ENCODE measurements at regions not wholly inside any gene's neighbourhood (a gene's known extent, or its start where the extent isn't known, plus 50 kb on each side); places are given as distances from the start of the nearest gene placed in this dataset.

DNA sequence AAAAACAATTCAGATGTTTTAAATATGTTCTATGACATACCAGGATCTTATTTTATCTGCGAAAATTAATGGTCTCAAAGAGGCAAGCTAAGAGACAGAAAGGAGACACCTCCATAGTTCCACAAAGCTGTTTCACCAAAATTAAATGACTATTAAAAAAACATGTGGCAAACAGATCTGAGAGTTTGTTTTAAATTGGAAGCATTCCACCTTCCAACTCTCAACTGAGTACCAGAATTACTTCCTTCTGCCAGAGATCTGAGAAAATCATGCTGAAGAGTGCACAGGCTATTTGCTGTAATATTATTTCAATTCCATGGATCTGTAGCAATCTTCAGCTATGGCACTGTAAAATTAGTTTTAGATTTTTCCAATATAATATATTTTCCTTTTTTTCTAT is 669.5 kb upstream of the MARCKS start:
- DNase-seq (ENCODE audit: low read depth) = no peak
- TF ChIP-seq, protein P1, sequence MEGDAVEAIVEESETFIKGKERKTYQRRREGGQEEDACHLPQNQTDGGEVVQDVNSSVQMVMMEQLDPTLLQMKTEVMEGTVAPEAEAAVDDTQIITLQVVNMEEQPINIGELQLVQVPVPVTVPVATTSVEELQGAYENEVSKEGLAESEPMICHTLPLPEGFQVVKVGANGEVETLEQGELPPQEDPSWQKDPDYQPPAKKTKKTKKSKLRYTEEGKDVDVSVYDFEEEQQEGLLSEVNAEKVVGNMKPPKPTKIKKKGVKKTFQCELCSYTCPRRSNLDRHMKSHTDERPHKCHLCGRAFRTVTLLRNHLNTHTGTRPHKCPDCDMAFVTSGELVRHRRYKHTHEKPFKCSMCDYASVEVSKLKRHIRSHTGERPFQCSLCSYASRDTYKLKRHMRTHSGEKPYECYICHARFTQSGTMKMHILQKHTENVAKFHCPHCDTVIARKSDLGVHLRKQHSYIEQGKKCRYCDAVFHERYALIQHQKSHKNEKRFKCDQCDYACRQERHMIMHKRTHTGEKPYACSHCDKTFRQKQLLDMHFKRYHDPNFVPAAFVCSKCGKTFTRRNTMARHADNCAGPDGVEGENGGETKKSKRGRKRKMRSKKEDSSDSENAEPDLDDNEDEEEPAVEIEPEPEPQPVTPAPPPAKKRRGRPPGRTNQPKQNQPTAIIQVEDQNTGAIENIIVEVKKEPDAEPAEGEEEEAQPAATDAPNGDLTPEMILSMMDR (IDR thresholded peaks at IDR 0.05; ENCODE audit: low read depth, low read length, missing control alignments) = no peak
- in situ Hi-C loops (cut with HindIII; ENCODE audit: low sequenced_read_pairs) = no loop called here
- H3K4me3 ChIP-seq (ENCODE audit: low read depth, low read length) = no peak overlapping the region

DNA sequence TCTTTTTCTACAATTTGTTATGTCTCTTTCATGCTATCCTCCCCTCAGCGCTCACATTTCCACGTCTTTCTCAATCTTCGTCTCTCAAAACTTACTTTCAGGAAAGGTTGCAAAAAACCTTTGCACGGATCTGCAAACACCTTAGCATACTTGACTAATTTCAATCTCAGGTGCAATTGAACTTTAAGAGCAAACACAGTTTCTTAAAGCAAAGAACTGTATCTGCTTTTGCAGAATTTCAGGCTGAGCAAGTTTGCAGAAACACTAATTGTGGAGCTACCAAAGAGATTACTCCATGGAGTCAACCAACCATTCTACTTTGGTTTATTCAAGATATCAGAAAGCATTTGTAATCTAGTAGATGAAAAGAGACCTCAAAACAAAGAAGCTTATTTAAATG is 668.2 kb upstream of the MARCKS start:
- H3K4me3 ChIP-seq (ENCODE audit: low read depth, low read length) = no peak overlapping the region
- TF ChIP-seq, protein P1 (IDR thresholded peaks at IDR 0.05; ENCODE audit: low read depth, low read length, missing control alignments) = no peak
- no peak for DNase-seq (ENCODE audit: low read depth)
- in situ Hi-C loops (cut with HindIII; ENCODE audit: low sequenced_read_pairs) = no loop called here

DNA sequence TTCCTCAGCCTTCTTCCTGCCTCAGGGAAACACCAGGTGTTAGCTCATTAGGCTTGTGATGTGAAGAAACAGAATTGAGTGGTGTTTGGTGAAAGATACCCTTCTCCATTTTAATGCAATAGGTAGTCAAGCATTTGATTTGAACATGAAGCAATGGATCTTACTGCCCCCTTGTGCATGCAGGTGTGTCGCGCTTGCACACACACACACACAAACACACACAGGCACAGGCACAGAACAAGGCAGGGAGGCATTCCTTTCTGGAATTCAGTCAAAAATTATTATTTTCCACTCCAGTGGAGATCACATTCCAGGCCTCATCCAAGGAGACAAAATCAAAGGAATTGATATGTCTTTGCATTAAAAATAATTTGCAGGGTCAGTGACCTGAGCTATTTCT is 667.0 kb upstream of the MARCKS start:
- DNase-seq (ENCODE audit: low read depth) = no peak
- H3K4me3 ChIP-seq (ENCODE audit: low read depth, low read length) = no peak overlapping the region
- in situ Hi-C loops (cut with HindIII; ENCODE audit: low sequenced_read_pairs) = no loop called here
- TF ChIP-seq, protein P1 (IDR thresholded peaks at IDR 0.05; ENCODE audit: low read depth, low read length, missing control alignments) = no peak

DNA sequence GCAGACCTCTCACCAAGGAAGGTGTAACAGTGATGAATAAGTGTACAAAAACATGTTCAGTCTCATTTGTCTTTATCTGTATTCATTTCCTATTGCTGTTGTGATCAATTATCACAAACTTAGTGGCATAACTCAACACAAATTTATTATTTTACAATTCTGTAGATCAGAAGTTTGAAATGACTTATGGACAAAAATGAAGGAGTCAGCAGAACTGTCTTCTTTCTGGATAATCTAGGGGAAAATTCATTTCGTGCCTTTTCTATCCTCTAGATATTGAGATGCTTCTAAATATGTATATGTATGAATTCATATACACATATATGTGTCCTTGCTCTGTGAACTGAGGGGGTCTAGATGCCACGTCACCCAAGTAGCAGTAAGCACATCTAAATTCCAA is 663.1 kb upstream of the MARCKS start:
- in situ Hi-C loops (cut with HindIII; ENCODE audit: low sequenced_read_pairs) = no loop called here
- no peak overlapping the region for H3K4me3 ChIP-seq (ENCODE audit: low read depth, low read length)
- no peak for DNase-seq (ENCODE audit: low read depth)
- TF ChIP-seq, protein P1 (IDR thresholded peaks at IDR 0.05; ENCODE audit: low read depth, low read length, missing control alignments) = no peak

DNA sequence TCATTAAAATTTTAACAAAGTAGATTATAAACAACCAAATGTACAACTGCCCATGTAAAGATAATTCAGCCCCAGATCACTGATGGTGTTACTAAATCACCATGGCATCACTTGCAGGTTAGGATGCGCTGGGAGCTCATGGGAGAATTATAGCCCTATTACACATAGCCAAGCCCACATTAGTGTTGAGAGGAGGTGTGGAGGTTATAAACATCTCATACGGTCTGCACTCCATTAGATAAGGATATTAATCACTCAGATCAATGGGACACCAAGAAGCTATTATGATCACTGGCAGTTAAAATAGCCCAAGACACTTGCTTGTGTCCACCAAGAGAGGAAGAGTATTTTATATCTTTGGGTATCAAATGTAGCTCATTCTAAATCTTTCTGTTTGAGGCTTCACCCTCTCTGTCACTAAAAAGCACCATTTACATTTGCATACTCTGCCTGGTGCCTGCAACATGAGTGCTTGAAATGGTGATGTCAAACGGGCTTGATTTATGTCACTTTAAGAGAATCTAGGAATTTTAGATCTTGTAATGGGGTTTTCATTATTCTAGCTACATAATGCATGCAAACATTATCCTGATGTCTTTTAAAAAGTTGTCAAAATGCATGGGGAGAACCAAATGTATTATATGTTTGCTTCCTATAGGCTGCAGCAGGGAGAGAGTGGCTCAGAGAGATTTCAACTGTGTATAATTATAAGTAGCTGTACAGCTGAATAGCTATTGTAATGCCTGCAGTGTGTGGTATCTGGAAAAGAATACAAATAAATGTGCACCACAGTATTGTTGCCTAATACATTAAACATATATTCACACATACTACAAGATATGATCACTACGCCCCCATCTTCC is 654.1 kb upstream of the MARCKS start:
- TF ChIP-seq, protein P1 (IDR thresholded peaks at IDR 0.05; ENCODE audit: low read depth, low read length, missing control alignments) = no peak
- H3K4me3 ChIP-seq (ENCODE audit: low read depth, low read length) = no peak overlapping the region
- DNase-seq (ENCODE audit: low read depth) = no peak
- in situ Hi-C loops (cut with HindIII; ENCODE audit: low sequenced_read_pairs) = no loop called here

DNA sequence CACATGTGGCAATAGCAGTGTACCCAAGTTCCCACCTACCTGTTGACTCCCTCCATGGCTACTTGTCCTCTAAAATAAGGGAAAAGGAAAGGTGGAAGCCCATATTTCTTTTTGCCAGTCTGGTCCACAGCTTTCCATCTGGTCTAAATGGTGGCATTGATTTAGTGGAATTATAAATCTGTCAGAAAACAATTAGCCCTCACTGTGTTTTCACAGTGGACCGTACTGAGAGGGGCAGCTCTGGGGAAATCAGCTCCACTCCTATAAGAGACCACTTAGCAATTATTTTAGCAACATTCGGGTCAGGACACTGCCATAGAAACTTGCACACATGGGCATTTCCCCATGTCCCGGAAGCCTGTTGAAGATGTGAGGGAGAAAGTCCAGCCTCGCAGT is 653.4 kb upstream of the MARCKS start:
- TF ChIP-seq, protein P1 (IDR thresholded peaks at IDR 0.05; ENCODE audit: low read depth, low read length, missing control alignments) = no peak
- no peak overlapping the region for H3K4me3 ChIP-seq (ENCODE audit: low read depth, low read length)
- in situ Hi-C loops (cut with HindIII; ENCODE audit: low sequenced_read_pairs) = no loop called here
- no peak for DNase-seq (ENCODE audit: low read depth)

All from astrocyte of the cerebellum (primary cell).